HL-60 (cell line): ENCODE measurements at regions not wholly inside any gene's neighbourhood (a gene's known extent, or its start where the extent isn't known, plus 50 kb on each side); places are given as distances from the start of the nearest gene placed in this dataset.
"Not testable (repeated sequence)": the region's sequence is repeated elsewhere in the genome, so short reads cannot be mapped to it uniquely, and the experiment has no call there.

Experiments
- DNase-seq, 2 experiments: peaks; one replicate each; pipeline ENCODE4 v3.0.0-alpha.2; 2010 to 2020; ENCODE audit warnings: low read depth in 1 of 2, low spot score in 1 of 2
- H3K27ac ChIP-seq: fragments of 250-450 bp; sonication (Bioruptor Pico); replicated peaks from 2 replicates; pipeline ENCODE4 v1.5.1; 2020; ENCODE audit warnings: mild to moderate bottlenecking, moderate library complexity
- H3K27me3 ChIP-seq: fragments of 250-450 bp; sonication (Bioruptor Pico); 2 replicates; pipeline ENCODE4 v1.5.1; 2021; ENCODE audit warnings: mild to moderate bottlenecking, moderate library complexity; ENCODE audit not compliant: insufficient read depth, poor library complexity, severe bottlenecking
- H3K4me3 ChIP-seq: replicated peaks from 2 replicates; pipeline ENCODE4 v1.5.1; 2011; ENCODE audit warnings: mild to moderate bottlenecking, control low read depth, low read length; ENCODE audit not compliant: insufficient read depth
- GABPA ChIP-seq: IDR thresholded peaks from 2 replicates; pipeline ENCODE4 v1.6.1; 2012; ENCODE audit warnings: low read depth
- POLR2AphosphoS5 ChIP-seq: IDR thresholded peaks from 2 replicates; pipeline ENCODE4 v1.6.1; 2012; ENCODE audit warnings: low read depth
- SPI1 ChIP-seq: IDR thresholded peaks from 2 replicates; pipeline ENCODE4 v1.6.1; 2012; ENCODE audit warnings: low read depth, mild to moderate bottlenecking, borderline replicate concordance
- TF ChIP-seq, protein P1 (sequence below): IDR thresholded peaks from 2 replicates; pipeline ENCODE4 v1.6.1; 2012; ENCODE audit warnings: low read depth; ENCODE audit not compliant: insufficient replicate concordance
- TF ChIP-seq, protein P2 (sequence below): IDR thresholded peaks from one replicate; pipeline ENCODE4 v1.5.1; 2011; ENCODE audit warnings: low read length, control low read depth, inconsistent platforms; ENCODE audit not compliant: insufficient read depth

DNA sequence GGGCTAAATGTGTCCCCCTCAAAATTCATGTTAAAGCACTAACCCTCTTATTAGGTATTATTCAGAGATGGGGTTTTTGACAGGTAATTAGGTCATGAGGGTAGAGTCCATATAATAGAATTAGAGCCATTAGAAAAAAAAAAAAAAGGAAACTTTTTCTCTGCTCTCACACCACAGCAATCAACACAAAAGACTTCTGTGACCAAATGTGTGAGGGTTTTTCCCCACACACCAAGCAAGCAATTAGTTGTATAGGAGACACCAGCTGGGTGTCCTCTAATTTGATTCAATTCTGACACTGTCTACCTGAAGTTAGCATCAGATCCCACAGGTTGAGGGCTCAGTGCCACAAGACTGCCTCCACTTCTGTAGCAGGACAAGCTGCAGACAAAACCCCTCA, 64.6 kb upstream of the GMDS start:
- no peak overlapping the region for H3K4me3 ChIP-seq
- no peaks in the 10 kb centered on the region for H3K27me3 ChIP-seq
- no peak overlapping the region for H3K27ac ChIP-seq
- no peak for DNase-seq
- TF ChIP-seq, protein P1, sequence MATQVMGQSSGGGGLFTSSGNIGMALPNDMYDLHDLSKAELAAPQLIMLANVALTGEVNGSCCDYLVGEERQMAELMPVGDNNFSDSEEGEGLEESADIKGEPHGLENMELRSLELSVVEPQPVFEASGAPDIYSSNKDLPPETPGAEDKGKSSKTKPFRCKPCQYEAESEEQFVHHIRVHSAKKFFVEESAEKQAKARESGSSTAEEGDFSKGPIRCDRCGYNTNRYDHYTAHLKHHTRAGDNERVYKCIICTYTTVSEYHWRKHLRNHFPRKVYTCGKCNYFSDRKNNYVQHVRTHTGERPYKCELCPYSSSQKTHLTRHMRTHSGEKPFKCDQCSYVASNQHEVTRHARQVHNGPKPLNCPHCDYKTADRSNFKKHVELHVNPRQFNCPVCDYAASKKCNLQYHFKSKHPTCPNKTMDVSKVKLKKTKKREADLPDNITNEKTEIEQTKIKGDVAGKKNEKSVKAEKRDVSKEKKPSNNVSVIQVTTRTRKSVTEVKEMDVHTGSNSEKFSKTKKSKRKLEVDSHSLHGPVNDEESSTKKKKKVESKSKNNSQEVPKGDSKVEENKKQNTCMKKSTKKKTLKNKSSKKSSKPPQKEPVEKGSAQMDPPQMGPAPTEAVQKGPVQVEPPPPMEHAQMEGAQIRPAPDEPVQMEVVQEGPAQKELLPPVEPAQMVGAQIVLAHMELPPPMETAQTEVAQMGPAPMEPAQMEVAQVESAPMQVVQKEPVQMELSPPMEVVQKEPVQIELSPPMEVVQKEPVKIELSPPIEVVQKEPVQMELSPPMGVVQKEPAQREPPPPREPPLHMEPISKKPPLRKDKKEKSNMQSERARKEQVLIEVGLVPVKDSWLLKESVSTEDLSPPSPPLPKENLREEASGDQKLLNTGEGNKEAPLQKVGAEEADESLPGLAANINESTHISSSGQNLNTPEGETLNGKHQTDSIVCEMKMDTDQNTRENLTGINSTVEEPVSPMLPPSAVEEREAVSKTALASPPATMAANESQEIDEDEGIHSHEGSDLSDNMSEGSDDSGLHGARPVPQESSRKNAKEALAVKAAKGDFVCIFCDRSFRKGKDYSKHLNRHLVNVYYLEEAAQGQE = no peak
- TF ChIP-seq POLR2AphosphoS5 (no peak), SPI1 (no peak), GABPA (no peak)
- TF ChIP-seq, protein P2, sequence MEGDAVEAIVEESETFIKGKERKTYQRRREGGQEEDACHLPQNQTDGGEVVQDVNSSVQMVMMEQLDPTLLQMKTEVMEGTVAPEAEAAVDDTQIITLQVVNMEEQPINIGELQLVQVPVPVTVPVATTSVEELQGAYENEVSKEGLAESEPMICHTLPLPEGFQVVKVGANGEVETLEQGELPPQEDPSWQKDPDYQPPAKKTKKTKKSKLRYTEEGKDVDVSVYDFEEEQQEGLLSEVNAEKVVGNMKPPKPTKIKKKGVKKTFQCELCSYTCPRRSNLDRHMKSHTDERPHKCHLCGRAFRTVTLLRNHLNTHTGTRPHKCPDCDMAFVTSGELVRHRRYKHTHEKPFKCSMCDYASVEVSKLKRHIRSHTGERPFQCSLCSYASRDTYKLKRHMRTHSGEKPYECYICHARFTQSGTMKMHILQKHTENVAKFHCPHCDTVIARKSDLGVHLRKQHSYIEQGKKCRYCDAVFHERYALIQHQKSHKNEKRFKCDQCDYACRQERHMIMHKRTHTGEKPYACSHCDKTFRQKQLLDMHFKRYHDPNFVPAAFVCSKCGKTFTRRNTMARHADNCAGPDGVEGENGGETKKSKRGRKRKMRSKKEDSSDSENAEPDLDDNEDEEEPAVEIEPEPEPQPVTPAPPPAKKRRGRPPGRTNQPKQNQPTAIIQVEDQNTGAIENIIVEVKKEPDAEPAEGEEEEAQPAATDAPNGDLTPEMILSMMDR = no peak

DNA sequence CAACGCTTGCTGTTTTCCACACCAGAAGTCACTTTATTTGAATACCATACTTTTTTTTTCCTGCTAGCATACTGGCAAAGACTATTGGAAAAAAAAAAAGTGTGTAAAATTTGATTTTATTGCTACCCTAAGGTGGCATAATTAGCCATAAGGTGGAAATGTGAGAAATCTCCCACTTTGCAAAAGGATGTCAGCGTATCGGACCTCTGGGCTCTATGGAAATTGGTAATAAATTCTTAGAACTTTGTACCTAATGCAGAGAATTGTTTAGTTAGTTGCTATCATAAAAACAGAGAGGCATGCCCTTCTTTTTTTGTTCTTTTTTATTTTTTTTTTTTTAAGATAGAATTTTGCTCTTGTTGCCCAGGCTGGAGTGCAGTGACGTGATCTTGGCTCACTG, 63.7 kb upstream of the GMDS start:
- H3K4me3 ChIP-seq = no peak overlapping the region
- no peaks in the 10 kb centered on the region for H3K27me3 ChIP-seq
- no peak for TF ChIP-seq GABPA
- TF ChIP-seq, protein P2 = no peak
- no peak for TF ChIP-seq SPI1
- DNase-seq = no peak
- H3K27ac ChIP-seq = no peak overlapping the region

DNA sequence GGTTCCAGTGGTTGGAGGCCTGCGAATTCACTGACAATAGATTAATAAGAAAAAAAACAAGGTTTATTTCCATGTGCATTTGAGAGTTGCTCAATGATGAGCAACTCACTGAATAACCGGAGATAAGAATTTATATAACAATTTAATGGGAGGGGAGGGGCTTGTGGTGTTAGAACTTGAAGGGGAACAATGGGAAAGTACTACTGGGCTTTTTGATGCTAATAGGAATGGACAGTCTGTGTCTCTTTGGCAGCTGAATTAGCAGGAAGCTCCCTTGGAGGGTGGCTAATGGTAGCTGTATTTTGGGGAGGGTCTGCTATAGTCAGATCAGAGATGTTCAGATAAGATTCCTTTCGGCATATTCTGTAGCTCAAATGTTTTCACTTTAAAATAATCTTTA, 62.4 kb upstream of the GMDS start:
- TF ChIP-seq SPI1 (no peak), GABPA (no peak), POLR2AphosphoS5 (no peak)
- TF ChIP-seq, protein P1 = no peak
- TF ChIP-seq, protein P2 = no peak
- Histone ChIP-seq H3K4me3 (no peak overlapping the region), H3K27me3 (no peaks in the 10 kb centered on the region), H3K27ac (no peak overlapping the region)
- no peak for DNase-seq

DNA sequence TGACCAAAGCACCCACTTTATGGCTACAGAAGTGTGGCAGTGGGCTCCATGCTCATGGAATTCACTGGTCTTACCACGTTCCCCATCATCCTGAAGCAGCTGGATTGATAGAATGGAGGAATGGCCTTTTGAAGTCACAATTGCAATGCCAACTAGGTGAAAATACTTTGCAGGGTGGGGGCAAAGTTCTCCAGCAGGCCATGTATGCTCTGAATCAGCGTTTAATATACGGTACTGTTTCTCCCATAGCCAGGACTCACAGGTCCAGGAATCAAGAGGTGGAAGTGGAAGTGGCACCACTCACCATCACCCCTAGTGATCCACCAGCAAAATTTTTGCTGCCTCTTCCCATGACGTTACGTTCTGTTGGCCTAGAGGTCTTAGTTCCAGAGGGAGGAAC, 60.5 kb upstream of the GMDS start:
- H3K27me3 ChIP-seq = no peaks in the 10 kb centered on the region
- DNase-seq = no peak
- H3K4me3 ChIP-seq = no peak overlapping the region
- H3K27ac ChIP-seq = no peak overlapping the region
- TF ChIP-seq, protein P2 = no peak
- no peak for TF ChIP-seq SPI1
- TF ChIP-seq POLR2AphosphoS5 = no peak
- TF ChIP-seq, protein P1 = no peak
- TF ChIP-seq GABPA = no peak

DNA sequence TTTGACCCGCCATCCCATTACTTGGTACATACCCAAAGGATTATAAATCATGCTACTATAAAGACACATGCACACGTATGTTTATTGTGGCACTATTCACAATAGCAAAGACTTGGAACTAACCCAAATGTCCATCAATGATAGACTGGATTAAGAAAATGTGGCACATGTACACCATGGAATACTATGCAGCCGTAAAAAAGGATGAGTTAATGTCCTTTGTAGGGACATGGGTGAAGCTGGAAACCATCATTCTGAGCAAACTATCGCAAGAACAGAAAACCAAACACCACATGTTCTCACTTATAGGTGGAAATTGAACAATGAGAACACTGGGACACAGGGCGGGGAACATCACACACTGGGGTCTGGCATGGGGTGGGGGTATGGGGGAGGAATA, 57.1 kb upstream of the GMDS start:
- not testable (repeated sequence) for H3K27ac ChIP-seq, DNase-seq

More for the DNA sequence above, 57.1 kb upstream of the GMDS start:
- H3K27me3 ChIP-seq, H3K4me3 ChIP-seq: not testable (repeated sequence)
